ENCODE measurements at regions not wholly inside any gene's neighbourhood (a gene's known extent, or its start where the extent isn't known, plus 50 kb on each side); places are given as distances from the start of the nearest gene placed in this dataset.
"Not testable (repeated sequence)": the region's sequence is repeated elsewhere in the genome, so short reads cannot be mapped to it uniquely, and the experiment has no call there.

DNA sequence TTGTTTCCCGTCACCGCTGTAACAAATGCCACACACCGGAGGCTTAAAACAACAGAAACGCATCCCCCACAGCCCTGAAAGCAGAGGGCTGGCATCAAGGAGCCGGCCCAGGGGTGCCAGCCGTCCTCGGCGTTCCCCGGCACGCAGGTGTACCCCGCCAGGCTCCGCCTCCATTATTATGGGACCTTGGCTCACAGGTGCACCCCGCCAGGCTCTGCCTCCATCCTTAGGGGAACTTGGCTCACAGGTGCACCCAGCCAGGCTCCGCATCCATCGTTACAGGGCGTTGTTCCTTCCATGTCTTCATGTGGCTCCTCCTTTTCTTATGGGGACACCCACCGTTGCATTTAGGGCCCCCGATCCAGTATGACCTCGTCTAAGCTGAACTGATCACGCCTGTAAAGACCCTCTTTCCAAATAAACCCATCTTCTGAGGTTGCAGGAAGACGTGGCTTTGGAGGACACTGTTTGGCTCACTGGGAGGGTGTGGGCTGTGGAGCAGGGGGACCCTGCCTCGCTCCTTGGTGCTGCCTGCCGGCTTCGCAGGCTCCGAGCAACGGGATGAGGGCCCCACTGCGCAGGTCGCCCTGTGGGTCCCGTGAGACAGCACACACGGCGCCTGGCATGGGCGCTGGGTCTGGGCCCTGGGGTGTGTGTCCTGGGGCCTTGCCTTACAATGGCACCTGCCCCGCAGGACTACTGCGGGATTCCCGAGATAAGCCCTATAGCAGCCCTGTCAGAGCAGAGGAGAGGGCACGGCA, 154.9 kb upstream of the ZNF469 start:
- DNase-seq (ENCODE audit: low read depth, low spot score): not testable (repeated sequence)

DNA sequence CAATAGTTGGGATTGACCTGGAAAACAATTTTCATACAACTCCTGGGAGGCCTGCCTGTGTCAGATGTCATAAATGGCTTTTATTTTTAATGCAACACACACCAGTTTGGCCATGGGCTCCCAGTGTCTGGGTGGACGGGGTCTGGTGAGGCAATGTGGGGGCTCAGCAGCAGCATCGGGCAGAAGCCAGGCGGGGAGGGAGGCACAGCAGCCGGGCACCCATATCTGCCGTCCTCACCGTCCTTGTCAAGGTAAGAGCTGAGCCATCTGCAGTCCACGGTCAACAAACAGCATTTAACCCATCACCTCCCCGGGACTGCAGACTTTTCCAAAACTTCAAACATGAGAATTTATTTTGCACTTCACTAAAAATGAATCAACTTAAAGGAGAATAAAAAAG, 154.0 kb upstream of the ZNF469 start:
- not testable (repeated sequence) for DNase-seq (ENCODE audit: low read depth, low spot score)

DNA sequence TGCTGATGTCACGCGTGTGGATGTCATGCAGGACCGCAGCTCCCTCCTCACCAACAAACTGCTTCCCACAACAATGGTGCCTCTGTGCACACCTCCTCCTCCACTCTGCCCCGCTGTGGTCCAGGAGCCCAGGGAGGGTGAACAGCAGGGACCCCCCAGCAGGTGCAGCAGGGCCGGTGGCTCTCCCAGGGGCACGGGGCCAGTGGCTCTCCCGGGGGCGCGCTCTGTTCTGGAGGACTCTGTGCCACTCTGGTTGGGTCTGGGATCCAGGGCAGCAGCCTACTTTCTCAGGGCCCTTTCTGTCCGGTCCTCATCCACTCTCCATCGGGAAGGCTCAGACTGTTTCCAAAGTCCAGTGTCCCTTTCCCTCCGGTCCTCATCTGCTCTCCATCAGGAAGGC, 153.0 kb upstream of the ZNF469 start:
- not testable (repeated sequence) for DNase-seq (ENCODE audit: low read depth, low spot score)

DNA sequence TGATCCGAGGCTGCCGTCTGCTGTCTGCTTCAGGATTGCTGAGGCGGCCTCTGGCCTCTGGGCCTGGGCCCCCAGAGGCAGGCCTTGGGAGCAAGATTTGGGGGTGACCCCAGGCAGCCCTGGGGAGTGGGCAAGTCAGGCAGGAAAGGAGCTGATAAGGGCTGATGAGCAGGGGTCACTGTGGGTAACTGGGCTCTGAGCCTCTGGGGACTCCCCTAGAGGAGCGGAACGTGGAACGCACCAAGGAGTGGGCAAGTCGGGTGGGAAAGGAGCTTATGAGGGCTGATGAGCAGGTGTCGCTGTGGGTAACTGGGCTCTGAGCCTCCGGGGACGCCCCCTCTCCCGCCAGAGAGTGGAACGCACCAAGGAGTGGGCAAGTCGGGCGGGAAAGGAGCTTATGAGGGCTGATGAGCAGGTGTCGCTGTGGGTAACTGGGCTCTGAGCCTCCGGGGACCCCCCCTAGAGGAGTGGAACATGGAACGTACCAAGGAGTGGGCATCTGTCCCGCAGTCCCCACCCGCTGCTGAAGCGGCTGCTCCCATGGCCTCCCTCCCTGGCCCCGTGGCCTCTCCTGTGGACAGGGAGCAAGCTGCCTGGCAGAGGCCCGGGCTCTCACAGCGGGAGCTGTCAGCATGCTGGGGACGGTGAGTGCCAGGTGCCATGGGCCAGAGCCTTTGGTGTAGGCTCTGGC, 152.3 kb upstream of the ZNF469 start:
- not testable (repeated sequence) for DNase-seq (ENCODE audit: low read depth, low spot score)

DNA sequence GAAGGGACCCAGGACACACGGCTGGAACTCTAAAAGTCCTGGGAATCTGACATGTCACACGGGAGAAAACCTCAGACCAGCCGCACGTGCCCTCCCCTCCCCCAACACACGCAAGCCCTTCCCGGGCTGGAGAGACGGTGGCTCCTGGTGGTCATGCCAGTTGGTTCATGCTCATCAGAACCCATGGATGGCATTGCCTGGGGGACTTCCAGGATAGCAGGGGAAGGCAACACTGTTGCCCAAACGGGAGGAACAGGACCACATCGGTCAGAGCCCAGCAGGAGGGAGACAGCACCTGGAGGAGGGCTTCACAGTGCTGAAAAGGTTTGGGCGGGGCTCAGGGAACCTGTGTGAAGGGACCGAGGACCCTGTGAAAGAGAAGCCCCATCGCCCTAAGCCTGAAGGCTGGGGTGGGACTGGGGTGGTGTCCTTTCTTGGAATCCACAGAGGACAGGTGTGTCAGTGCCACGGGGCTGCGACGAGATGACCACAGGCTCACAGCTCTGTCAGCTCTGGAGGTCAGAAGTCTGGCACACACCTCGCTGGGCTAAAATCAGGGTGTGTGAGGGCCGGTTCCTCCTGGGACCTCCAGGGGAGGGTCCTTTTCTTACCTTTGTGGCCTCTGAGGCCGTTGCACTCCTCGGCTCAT, 151.7 kb upstream of the ZNF469 start:
- not testable (repeated sequence) for DNase-seq (ENCODE audit: low read depth, low spot score)

DNA sequence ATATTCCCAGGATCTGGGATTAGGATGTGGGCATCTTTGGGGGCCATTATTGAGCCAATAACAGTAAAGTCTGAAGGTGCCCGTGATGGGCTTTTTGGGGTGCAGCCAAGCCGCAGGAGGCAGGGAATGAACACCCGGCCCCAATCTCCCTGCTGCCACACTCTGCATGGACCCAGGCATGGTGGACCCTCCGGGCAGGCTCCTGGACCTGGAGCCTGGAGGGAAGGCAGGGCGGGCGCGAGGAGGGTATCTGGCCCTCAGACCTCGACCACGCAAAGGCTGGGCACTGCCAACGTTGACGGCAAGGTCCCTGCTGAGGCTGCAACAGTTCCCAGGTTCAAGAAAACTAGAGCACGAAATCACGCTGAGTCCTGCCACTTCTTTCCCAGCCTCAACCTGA, 150.9 kb upstream of the ZNF469 start:
- DNase-seq (ENCODE audit: low read depth, low spot score): not testable (repeated sequence)

DNA sequence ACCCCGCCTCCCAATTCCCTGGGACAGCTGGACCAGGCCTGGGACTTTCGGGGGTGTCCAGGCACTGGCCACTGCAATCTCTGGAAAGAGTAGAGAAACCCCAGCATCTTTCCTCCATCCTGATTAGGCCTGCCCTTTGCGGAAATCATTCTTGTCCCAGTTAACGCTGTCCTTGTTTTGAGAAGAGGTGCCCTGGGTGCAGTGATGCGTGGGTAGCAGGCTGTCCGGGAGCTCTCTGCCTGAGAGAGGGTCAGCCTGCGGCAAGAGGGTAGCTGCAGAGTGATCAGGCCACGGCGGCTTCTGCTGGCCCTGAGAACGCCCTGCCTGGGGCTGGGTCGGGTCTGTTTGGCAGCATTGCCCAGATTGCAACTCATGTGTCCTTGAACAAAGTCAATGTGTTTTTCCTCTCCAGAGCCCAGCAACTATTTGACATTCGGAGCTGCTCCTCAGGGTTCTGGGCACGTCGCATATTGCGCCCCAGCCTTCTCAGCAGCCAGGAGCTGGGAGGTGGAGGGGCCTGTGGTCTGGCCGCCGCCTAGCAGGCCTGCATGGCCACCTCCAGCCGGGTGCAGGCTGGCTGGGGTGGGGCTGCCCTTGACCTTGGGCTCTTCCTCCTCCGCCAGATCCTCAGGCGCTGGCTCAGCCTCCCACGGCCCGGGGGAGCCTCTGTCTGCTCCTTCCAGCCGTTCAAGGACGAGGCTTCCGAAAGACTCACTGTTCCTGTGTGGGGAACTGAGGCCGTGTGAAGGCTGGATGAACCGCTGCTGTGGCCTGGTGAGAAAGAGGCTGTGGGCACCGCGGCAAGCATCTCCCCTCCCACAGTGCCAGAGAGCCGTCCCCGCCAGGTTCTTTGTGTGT, 150.1 kb upstream of the ZNF469 start:
- not testable (repeated sequence) for DNase-seq (ENCODE audit: low read depth, low spot score)

DNA sequence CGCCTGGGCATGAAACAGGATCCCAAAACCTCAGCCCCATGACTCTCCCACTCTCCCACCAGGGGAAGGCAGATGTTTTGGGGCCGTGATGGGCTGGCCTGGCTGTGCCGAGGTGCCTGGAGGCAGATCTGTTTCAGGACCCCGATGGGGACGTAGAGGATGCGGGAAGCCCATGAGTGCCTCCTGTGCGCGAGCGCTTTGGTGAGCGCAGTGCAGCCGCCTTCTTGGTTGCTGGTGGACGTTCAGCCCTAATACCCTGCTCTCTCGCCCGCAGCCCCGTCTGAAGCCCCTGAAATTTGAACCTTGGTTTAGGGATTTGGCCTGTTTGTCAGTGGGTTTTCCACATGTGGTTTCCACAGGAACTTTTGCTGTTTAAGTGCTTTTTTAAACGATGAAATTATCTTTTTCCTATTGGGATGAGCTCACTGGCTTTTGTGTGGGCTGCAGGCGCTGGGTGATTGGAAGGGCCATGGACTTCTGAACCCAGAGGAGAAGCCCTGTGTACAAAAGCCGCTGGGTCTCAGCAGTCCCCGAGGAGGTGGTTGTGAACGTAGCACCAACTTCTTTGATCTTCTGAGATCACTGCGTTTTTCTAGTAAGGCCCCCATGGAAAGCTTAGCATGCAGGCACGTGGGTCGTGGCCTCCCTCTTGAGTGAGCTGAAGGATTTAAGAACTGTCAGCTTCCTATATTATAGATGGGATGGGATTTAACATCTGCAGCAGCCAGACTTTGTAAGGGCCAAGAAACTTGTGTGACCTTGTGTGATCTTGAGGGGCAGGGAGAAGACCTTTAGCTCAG, 148.9 kb upstream of the ZNF469 start:
- DNase-seq (ENCODE audit: low read depth, low spot score): not testable (repeated sequence)

DNA sequence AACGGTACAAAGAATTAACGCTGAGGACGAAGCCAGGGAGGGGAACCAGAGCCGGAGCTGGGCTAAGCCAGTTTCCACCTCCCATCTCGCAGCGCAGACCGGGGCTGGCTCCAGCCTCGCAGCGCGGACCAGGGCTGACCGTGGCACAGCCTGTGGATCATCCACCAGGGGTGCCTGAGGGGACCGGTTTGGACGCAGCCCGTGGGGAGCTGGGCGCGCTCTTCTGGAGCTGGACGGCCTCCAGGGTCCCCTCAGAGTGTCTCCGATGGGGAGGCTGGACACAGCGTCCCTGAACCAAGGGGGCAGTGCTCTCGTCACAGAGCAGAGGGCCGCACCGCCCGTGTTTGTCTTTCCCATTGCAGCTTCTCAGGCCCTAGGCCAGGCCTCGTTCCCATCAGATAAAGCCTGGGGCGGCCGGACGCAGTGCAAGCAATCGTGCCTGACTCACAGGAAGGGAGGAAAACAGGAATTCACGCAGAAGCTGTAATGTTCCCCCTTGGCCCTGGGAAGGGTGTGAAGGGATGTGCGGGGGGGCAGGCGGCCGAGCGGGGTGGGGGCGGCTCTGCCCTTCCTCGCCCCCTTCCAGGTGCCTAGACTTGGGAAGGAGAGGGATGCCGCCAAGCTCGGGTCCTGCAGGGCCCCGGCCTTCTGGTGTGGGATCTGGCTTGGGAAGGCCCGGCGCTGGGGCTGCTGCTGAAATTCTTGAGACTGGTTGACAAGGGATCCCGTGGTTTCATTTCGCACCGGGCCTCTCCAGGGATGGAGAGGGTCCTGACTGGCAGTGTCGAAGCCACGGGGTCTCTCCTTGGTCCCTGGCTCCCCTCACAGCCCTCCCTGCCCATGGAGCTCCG, 148.1 kb upstream of the ZNF469 start:
- DNase-seq (ENCODE audit: low read depth, low spot score): not testable (repeated sequence)

DNA sequence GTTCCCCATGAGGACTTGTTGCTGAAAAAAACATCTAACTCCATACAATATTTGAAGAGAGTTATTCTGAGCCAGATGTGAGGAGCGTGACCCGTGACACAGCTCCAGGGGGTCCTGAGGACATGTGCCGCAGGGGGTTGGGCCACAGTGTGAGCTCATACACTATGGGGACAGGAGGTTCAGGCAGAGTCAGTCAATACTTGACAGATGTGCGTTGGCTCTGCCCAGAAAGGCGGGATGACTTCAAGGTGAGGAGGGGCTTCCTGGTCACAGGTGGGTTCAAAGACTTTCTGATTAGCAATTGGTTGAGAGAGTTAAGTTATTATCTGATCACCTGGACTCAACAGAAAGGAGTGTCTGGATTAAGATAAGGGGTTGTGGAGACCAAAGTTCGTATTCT, 147.1 kb upstream of the ZNF469 start:
- DNase-seq (ENCODE audit: low read depth, low spot score): not testable (repeated sequence)

DNA sequence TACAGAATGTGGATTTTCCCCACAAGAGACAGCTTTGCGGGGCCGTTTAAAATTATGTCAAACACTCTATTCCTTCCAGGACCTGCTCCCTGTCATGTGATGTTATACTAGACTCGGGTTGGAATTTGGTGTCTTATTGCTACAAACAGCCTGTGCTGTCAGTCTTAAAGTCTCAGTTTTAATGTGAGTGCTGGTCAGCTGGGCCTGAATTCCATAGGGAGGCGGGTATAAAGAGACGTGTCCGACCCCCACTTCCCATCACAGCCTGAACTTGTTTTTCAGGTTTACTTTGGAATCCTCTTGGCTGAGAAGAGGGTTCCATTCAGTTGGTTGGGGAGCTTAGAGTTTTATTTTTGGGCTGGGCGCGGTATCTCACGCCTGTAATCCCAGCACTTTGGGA, 146.5 kb upstream of the ZNF469 start:
- peak; percentile 72 for DNase-seq (ENCODE audit: low read depth, low spot score)

DNA sequence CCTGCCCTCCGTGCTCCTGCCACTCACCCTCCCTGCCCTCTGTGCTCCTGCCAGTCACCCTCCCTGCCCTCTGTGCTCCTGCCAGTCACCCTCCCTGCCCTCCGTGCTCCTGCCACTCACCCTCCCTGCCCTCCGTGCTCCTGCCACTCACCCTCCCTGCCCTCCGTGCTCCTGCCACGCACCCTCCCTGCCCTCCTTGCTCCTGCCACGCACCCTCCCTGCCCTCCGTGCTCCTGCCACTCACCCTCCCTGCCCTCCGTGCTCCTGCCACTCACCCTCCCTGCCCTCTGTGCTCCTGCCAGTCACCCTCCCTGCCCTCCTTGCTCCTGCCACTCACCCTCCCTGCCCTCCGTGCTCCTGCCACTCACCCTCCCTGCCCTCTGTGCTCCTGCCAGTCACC, 145.4 kb upstream of the ZNF469 start:
- DNase-seq (ENCODE audit: low read depth, low spot score): not testable (repeated sequence)

DNA sequence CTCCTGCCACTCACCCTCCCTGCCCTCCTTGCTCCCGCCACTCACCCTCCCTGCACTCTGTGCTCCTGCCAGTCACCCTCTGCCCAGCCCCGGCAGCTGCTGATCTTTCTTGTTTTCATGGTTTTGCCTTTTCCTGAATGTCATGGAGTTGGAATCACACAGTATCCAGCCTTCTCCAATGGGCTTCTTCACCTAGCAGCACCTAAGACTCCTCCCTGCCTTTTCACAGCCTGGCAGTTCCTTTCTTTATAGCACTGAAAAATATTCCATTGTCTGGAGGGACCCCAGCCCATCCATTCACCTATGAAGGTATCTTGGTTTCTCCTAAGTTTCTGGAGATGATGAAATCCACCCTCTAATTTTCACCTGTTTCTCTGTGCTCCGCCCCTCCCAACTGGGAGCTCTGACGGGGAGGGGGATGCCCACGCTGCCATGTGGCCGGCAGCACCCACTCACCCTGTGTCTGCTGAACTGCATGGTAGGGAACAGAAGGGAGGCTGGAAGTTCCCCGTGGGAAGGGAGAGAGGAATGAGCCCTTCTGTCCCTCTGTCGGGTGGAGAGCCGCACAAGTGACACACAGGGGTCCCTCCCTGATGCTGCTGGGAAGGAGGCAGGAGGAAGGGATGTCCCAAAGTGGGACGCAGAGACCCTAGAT, 144.9 kb upstream of the ZNF469 start:
- not testable (repeated sequence) for DNase-seq (ENCODE audit: low read depth, low spot score)

DNA sequence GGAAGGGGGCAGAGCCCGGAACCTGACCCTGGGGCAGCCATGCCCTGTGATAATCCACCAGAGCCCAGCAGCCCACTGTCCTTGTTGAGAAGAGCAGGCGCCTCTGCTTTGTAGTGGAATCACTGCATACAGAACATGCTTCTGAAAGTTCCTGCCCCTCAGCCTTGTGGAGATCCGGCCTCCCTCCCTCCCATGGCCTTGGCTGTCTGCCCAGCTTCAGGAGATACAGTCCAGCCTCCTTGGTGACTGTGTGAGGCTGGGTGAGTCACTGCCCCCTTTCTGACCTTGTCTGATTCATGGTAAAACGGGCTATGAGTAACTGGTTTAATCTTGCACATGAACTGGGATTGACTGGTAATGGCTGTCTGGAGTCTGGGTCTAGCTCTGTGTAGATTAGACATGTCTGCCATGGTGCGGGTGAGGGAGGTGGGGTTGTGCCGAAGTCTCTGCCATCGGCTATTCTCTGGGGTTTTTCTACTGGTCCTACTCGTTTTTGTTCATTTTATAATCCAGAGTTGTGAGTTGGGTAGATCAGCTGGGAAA, 144.0 kb upstream of the ZNF469 start:
- peak; percentile 68 for DNase-seq (ENCODE audit: low read depth, low spot score)

DNA sequence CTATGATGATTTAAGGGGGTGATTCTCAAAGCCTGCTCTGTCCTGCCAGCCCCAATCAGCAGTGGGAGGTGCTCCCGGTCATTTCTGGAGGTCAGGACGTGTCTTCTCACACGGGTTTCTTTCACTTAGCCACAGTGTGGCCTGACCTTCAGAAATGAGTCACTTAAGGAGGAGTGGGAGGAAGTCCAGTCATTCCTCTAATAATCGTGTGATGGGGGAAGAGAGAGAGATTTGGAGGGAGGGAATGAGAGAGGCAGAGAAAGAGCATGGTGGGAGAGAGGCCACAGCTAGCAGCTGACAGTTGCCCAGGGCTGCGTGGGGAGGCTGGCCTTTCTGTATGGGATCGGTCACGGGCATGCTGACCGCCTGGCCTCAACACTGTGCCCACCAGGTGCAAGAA, 142.6 kb upstream of the ZNF469 start:
- not testable (repeated sequence) for DNase-seq (ENCODE audit: low read depth, low spot score)

DNA sequence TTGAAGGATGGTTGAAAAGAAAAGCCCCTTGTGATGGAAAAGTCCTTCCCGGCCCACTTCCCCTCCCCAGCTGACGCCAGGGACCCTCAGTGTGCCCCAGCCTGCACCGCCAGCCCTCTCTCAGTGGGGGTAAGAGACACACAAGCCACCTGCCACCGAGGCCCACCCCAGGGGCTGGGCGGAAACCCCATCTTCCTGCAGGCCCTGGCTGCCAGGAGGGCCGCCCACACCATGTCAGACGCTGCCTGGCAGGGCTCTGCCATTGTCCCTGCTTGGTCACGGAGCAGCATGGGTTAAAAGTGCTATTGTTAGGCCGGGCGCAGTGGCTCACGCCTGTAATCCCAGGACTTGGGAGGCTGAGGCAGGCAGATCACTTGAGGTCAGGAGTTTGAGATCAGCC, 142.0 kb upstream of the ZNF469 start:
- not testable (repeated sequence) for DNase-seq (ENCODE audit: low read depth, low spot score)

DNA sequence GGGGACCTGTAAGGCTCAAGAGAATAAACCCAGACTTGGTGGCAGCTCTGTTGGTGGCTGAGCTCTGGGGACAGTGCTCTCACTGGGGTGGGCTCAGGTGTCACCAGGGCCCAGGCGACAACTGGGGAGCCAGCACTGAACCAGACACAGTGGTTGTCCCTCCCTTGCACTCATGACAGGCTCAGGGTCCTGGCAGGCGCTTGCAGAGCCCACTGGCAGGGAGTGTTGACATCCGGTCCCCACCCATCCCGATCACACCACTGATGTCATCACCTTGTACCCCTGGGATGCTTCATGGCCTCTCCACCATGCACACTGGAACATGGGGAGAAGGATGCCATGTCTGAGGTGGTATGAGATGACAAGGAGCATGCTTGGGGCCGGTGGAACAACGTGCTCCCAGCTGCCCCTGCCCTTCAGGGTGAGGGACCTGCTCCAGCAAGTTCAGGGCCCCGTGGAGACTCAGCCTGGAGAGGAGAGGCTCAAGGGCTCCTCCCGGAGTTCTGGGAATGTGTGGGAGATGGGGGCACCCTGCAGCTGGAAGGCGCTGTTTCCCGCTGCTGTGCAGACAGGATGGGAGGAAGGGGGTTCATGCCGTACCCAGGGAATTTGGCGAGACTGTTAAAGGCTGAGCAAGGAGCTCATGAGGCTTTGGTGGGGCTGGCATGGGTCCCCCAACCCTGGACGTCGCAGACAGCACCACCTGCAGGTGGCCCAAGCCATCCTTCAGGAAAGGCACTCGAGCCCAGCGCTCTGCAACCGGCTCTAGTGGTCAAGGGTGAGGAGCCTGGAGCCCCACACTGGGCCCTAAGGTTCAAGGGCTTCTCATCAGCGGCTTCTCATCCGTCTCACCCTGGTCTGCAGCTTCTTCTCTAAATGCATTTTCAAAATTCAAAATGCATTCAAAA, 141.1 kb upstream of the ZNF469 start:
- not testable (repeated sequence) for DNase-seq (ENCODE audit: low read depth, low spot score)
